ENCODE measurements at regions not wholly inside any gene's neighbourhood (a gene's known extent, or its start where the extent isn't known, plus 50 kb on each side); places are given as distances from the start of the nearest gene placed in this dataset.

- TF ChIP-seq, protein P1, sequence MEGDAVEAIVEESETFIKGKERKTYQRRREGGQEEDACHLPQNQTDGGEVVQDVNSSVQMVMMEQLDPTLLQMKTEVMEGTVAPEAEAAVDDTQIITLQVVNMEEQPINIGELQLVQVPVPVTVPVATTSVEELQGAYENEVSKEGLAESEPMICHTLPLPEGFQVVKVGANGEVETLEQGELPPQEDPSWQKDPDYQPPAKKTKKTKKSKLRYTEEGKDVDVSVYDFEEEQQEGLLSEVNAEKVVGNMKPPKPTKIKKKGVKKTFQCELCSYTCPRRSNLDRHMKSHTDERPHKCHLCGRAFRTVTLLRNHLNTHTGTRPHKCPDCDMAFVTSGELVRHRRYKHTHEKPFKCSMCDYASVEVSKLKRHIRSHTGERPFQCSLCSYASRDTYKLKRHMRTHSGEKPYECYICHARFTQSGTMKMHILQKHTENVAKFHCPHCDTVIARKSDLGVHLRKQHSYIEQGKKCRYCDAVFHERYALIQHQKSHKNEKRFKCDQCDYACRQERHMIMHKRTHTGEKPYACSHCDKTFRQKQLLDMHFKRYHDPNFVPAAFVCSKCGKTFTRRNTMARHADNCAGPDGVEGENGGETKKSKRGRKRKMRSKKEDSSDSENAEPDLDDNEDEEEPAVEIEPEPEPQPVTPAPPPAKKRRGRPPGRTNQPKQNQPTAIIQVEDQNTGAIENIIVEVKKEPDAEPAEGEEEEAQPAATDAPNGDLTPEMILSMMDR (IDR thresholded peaks at IDR 0.05; ENCODE audit: unreplicated experiment) = no peak
- no peaks in the 10 kb centered on the region for H3K27me3 Mint-ChIP-seq (ENCODE audit: unreplicated experiment)
- H3K4me1 Mint-ChIP-seq (ENCODE audit: low read depth, unreplicated experiment) = peaks cover 28% of the 10 kb centered on the region
- CTCF ChIA-PET = interaction anchor here (0.5 to 0.7 kb wide), 2 partner anchors 19 to 217 kb away, joined by 3 read pairs; no protein-coding TSS in a partner anchor
- no peak for DNase-seq
- H3K9me3 Mint-ChIP-seq (ENCODE audit: low read depth, unreplicated experiment) = no peaks in the 10 kb centered on the region
- no peak overlapping the region for H3K27ac Mint-ChIP-seq (ENCODE audit: unreplicated experiment)
- intact Hi-C loops (cut with micrococcal nuclease; ENCODE audit: unreplicated experiment) = no loop called here
- H3K36me3 Mint-ChIP-seq (ENCODE audit: insufficient read depth, unreplicated experiment) = no peaks in the 10 kb centered on the region
- H3K4me3 Mint-ChIP-seq (ENCODE audit: low read depth, unreplicated experiment) = no peak overlapping the region
- no TSS peak for BruUV-seq (replicated peaks)
Measured at GRCh38 chr2:20536619-20537422, 89.9 kb downstream of the RHOB start.

GRCh38 chr2:20537423-20538307 is 90.8 kb downstream of the RHOB start:
- no TSS peak for BruUV-seq (replicated peaks)
- H3K9me3 Mint-ChIP-seq (ENCODE audit: low read depth, unreplicated experiment) = no peaks in the 10 kb centered on the region
- H3K36me3 Mint-ChIP-seq (ENCODE audit: insufficient read depth, unreplicated experiment) = no peaks in the 10 kb centered on the region
- CTCF ChIA-PET = interaction anchor here (0.5 to 0.7 kb wide), 2 partner anchors 20 to 218 kb away, joined by 3 read pairs; no protein-coding TSS in a partner anchor
- H3K27me3 Mint-ChIP-seq (ENCODE audit: unreplicated experiment) = no peaks in the 10 kb centered on the region
- H3K4me1 Mint-ChIP-seq (ENCODE audit: low read depth, unreplicated experiment) = peaks cover 28% of the 10 kb centered on the region
- no peak overlapping the region for H3K4me3 Mint-ChIP-seq (ENCODE audit: low read depth, unreplicated experiment)
- H3K27ac Mint-ChIP-seq (ENCODE audit: unreplicated experiment) = no peak overlapping the region
- no peak for DNase-seq
- TF ChIP-seq, protein P1 (IDR thresholded peaks at IDR 0.05; ENCODE audit: unreplicated experiment) = no peak
- intact Hi-C loops (cut with micrococcal nuclease; ENCODE audit: unreplicated experiment) = no loop called here

- Mint-ChIP-seq H3K9me3 (ENCODE audit: low read depth, unreplicated experiment) (no peaks in the 10 kb centered on the region), H3K4me1 (ENCODE audit: low read depth, unreplicated experiment) (peaks cover 22% of the 10 kb centered on the region), H3K27ac (ENCODE audit: unreplicated experiment) (no peak overlapping the region), H3K27me3 (ENCODE audit: unreplicated experiment) (no peaks in the 10 kb centered on the region), H3K4me3 (ENCODE audit: low read depth, unreplicated experiment) (no peak overlapping the region), H3K36me3 (ENCODE audit: insufficient read depth, unreplicated experiment) (no peaks in the 10 kb centered on the region)
- TF ChIP-seq, protein P1 (IDR thresholded peaks at IDR 0.05; ENCODE audit: unreplicated experiment) = no peak
- BruUV-seq (replicated peaks) = no TSS peak
- DNase-seq = no peak
- CTCF ChIA-PET = no interaction called here
- intact Hi-C loops (cut with micrococcal nuclease; ENCODE audit: unreplicated experiment) = no loop called here
Measured at GRCh38 chr2:20538308-20539132, 91.6 kb downstream of the RHOB start.

GRCh38 chr2:20539133-20539719 is 92.4 kb downstream of the RHOB start:
- no peak for DNase-seq
- Mint-ChIP-seq H3K27ac (ENCODE audit: unreplicated experiment) (no peak overlapping the region), H3K36me3 (ENCODE audit: insufficient read depth, unreplicated experiment) (no peaks in the 10 kb centered on the region), H3K4me1 (ENCODE audit: low read depth, unreplicated experiment) (peaks cover 15% of the 10 kb centered on the region), H3K4me3 (ENCODE audit: low read depth, unreplicated experiment) (no peak overlapping the region), H3K9me3 (ENCODE audit: low read depth, unreplicated experiment) (no peaks in the 10 kb centered on the region), H3K27me3 (ENCODE audit: unreplicated experiment) (no peaks in the 10 kb centered on the region)
- TF ChIP-seq, protein P1 (IDR thresholded peaks at IDR 0.05; ENCODE audit: unreplicated experiment) = no peak
- intact Hi-C loops (cut with micrococcal nuclease; ENCODE audit: unreplicated experiment) = no loop called here
- no TSS peak for BruUV-seq (replicated peaks)
- CTCF ChIA-PET = no interaction called here

Data from Calu3 (cell line).